GM10248 (cell line): ENCODE measurements at regions not wholly inside any gene's neighbourhood (a gene's known extent, or its start where the extent isn't known, plus 50 kb on each side); places are given as distances from the start of the nearest gene placed in this dataset.

Source experiments
- CTCF ChIA-PET: fragments of 300-600 bp; sonication (Branson Sonifier 250); formaldehyde crosslinking; extraction: SDS; loops from one replicate; lab custom pipeline; 2021; ENCODE audit warnings: antibody characterized with exemption; lab: Yijun Ruan, JAX
- POLR2A ChIA-PET: fragments of 350-650 bp; sonication (Branson Sonifier 250); formaldehyde crosslinking; extraction: SDS; loops from one replicate; lab custom pipeline; 2020; ENCODE audit warnings: antibody characterized with exemption; lab: Yijun Ruan, JAX
- DNase-seq: peaks from one replicate; pipeline ENCODE4 v3.0.0; 2012; ENCODE audit errors: extremely low spot score
- CTCF ChIP-seq: IDR thresholded peaks from 2 replicates; pipeline ENCODE4 v1.5.1; 2012; ENCODE audit warnings: mild to moderate bottlenecking, low read depth; ENCODE audit errors: extremely low read depth, missing control alignments, control extremely low read depth

DNA sequence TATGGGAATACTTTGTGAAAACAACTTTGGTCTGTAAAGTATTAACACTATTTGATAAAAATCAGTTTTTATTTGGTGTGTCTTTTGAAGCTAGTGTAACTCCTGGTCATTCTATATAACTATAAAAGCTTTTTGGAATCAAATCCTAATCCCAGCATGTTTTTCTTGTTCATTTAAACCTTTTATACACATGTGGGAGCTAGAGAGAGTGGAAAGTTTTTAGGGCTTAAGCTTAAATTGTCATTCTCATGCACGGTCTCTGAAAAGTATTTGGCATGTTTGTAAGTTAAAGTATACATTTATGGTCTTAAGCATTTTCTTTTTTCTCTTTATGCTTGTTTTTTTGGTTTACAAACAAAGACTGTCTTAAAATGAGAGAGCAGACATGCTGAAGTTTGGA is 83.4 kb upstream of the RARB start:
- ChIA-PET POLR2A (no interaction called here), CTCF (interaction anchor here (1.0 kb wide), 1 partner anchor 40 kb away, joined by 3 read pairs; no protein-coding TSS in a partner anchor)
- no peak for TF ChIP-seq CTCF
- DNase-seq, result no peak

DNA sequence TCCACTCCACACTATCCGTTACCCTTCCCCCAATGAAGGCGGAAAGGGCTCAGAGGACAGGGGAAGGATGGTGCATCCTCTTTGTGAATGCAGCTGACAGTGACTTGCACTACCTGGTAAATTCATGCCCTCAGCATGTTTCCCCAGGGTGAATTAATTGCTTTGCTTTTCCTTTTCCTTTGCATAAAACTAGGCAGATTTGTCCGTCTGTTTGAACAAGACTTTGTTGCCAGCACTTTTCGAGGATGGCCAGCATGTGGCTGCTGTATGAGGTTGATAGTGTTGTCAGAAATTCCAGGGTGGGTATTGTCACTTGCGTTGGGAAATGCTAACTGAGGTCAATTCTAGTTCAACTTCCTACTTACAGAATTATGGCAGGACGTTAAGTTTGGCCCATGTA is 79.0 kb upstream of the RARB start:
- TF ChIP-seq CTCF, result no peak
- CTCF ChIA-PET, result interaction anchor here (1.2 kb wide), 1 partner anchor 9 kb away, joined by 3 read pairs; no protein-coding TSS in a partner anchor
- POLR2A ChIA-PET, result no interaction called here
- no peak for DNase-seq

DNA sequence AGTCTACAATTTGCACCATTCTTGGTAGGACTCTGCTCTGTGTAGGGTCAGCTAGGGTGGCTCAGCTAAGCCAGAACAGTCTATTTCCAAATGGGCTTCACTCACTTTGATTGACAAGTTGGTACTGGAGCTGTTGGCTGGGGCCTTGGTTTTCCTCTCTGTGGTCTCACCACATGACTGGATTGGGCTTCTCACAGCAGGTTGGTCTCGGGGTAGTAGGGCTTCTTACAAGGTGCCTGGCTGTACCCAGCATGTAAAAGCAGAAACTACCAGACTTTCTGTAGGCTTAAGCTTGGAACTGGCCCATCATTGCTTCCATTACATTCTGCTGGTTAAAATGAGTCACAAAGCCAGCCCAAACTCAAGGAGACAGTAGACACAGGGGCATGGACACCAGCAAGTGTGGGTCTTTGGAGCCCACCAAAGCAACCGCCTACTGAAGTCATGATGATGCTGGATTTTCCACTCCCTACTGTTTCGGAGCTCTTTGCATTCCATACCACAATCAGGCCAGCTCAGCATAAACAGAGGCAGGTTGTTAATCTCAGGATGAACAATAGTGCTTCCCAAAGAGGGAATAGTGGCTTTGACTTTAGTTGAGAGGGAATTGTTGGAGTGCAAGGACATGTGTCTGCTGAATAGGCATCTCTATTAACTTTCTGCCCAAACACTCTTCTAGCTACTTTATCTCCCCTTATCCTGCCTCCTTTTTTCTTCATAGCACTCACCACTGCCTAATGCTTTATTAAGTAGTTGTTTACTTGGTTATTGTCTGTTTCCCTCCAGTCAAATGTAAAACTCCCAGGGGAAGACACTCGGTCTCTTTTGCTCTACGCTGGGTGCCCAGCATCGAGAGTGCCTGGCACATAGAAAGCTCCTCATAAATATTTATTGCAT is 78.0 kb upstream of the RARB start:
- CTCF ChIA-PET, result interaction anchor here (1.2 to 2.0 kb wide), 2 partner anchors 10 kb away, joined by 3 to 4 read pairs; no protein-coding TSS in a partner anchor
- DNase-seq, result no peak
- POLR2A ChIA-PET, result no interaction called here
- no peak for TF ChIP-seq CTCF

DNA sequence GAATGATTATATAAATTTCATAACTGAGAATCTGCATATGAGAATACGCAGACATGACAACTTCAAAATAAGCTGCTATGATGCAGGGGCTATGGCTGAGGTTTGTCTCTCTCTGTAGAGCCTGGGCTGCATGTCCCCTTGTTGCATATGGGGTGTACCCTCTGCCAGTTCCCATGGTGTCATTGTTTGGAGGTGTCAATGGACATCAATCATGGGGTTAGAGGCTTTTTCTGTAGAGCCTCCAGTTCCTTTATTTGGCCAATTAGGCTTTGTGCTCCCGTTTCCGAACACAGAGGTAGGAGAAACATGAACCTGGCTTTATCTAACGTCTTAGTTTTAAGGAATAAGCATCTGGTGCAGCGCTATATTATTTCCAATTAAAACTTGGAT is 77.3 kb upstream of the RARB start:
- POLR2A ChIA-PET, result no interaction called here
- no peak for TF ChIP-seq CTCF
- CTCF ChIA-PET, result interaction anchor here (2.0 kb wide), 1 partner anchor 10 kb away, joined by 4 read pairs; no protein-coding TSS in a partner anchor
- no peak for DNase-seq

DNA sequence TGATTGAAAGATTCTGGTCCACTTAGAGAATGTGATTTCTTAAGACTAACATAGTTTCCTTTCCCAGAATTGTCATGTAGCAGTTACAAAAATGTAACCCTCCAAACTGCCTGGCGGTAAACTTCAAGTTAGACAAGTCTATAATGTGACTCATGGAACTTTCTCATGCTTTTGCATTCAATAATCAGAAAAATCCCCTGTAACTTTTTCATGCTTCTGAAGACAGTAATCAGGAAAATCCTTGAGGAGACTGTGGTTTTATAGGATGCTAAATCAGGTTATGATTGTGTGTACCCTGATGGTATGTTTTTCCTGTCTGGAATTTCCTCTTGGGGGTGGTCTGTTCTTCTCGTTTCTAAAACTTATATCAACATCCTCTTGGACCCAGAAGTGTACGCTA is 74.0 kb upstream of the RARB start:
- DNase-seq, result no peak
- ChIA-PET CTCF (no interaction called here), POLR2A (no interaction called here)
- no peak for TF ChIP-seq CTCF

DNA sequence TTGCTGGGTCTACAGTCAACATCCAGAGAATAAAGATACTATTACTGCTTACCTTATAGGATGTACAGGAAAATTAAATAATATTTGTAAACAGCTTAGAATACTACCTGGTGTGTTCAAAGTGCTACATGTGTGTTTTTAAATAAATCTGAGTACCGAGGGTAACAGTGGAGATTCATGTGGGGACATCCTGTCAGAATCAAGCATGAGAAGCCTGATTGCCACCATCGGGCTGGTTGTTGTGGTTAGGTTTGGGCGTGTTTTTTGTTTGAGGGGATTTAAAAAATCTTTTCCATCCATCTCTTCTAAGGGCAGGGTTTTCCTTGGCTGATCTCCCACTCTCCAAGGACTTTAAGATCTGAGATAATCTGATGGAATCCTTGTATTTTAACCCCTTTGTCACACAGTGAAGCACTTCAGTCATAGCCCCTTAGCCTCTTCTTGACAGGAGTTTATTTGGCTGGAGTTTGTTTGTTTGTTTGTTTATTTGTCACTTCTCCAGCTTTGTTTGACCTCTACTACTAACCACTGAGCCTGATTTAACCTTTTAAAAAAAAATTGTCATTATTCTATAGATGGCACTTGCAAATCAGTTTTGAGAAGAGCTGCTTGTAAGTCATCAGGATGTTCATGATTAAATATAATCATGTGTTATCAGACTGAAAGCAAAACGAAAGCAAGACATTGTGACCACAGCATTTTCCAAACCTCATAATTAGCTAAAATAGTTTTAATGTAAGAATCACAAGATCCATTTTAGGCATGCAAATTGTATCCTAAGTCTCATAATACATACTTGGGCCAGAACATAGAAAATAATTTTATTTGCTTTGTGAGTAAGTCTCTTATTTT is 72.8 kb upstream of the RARB start:
- CTCF ChIA-PET, result interaction anchor here (0.9 to 1.2 kb wide), 4 partner anchors 8 to 124 kb away, joined by 3 read pairs; no protein-coding TSS in a partner anchor

More for the DNA sequence above, 72.8 kb upstream of the RARB start:
- POLR2A ChIA-PET, result no interaction called here
- TF ChIP-seq CTCF, result no peak
- DNase-seq, result no peak
